Hepatic stellate cell (primary cell): ENCODE measurements at regions not wholly inside any gene's neighbourhood (a gene's known extent, or its start where the extent isn't known, plus 50 kb on each side); places are given as distances from the start of the nearest gene placed in this dataset.

ENCODE experiments used
- DNase-seq: peaks from one replicate; pipeline ENCODE4 v3.0.0; 2011; ENCODE audit warnings: low spot score

- DNase-seq, result no peak
Observed at GRCh38 chr3:124671106-124671505, 59.1 kb upstream of the UMPS start.

DNA sequence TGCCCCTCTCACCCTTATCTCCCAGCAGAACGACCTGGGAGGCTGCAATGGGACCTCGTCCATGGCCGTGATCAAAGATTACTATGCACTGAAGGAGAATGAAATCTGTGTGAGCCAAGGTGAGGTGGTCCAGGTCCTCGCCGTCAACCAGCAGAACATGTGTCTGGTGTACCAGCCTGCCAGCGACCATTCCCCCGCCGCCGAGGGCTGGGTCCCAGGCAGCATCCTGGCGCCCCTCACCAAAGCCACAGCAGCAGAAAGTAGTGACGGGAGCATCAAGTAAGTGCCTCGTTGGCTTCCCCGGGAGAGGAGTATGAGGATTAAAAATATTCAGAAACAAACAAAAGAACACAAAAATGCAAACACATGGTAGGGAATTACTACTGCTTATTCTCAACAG, 55.9 kb upstream of the UMPS start:
- DNase-seq, result no peak

GRCh38 chr3:124676236-124676635, 54.0 kb upstream of the UMPS start:
- DNase-seq, result peak; percentile 32

GRCh38 chr3:124679048-124679638, 51.1 kb upstream of the UMPS start:
- no peak for DNase-seq
